HG03175 (cell line): ENCODE measurements at regions not wholly inside any gene's neighbourhood (a gene's known extent, or its start where the extent isn't known, plus 50 kb on each side); places are given as distances from the start of the nearest gene placed in this dataset.

ENCODE experiments used
- ATAC-seq: cut with Tn5 transposase; IDR thresholded peaks from one replicate; pipeline ENCODE4 v1.9.1; 2021; ENCODE audit warnings: mild to moderate bottlenecking, moderate library complexity; ENCODE audit not compliant: unreplicated experiment

- ATAC-seq = no peak
Observed at GRCh38 chr13:109671919-109672318, 114.5 kb downstream of the IRS2 start.

GRCh38 chr13:109670776-109671175 lies 115.6 kb downstream of the IRS2 start:
- no peak for ATAC-seq

- ATAC-seq = no peak
Observed at GRCh38 chr13:109669956-109670355, 116.4 kb downstream of the IRS2 start.

GRCh38 chr13:109669234-109669612 lies 117.2 kb downstream of the IRS2 start:
- ATAC-seq = no peak

GRCh38 chr13:109668433-109669233 lies 117.8 kb downstream of the IRS2 start:
- ATAC-seq = no peak

GRCh38 chr13:109667807-109668291 lies 118.5 kb downstream of the IRS2 start:
- ATAC-seq = no peak

GRCh38 chr13:109667056-109667455 lies 119.3 kb downstream of the IRS2 start:
- no peak for ATAC-seq

GRCh38 chr13:109666656-109667055 lies 119.7 kb downstream of the IRS2 start:
- ATAC-seq = no peak

- ATAC-seq = no peak
Observed at GRCh38 chr13:109665781-109666249, 120.6 kb downstream of the IRS2 start.

- ATAC-seq = no peak
Observed at GRCh38 chr13:109665240-109665639, 121.1 kb downstream of the IRS2 start.

- ATAC-seq = no peak
Observed at GRCh38 chr13:109657395-109657794, 129.0 kb downstream of the IRS2 start.

GRCh38 chr13:109656206-109656605 lies 130.2 kb downstream of the IRS2 start:
- no peak for ATAC-seq

GRCh38 chr13:109655611-109656010 lies 130.8 kb downstream of the IRS2 start:
- ATAC-seq = no peak

GRCh38 chr13:109655206-109655600 lies 131.2 kb downstream of the IRS2 start:
- ATAC-seq = no peak

- no peak for ATAC-seq
Observed at GRCh38 chr13:109654341-109655205, 131.8 kb downstream of the IRS2 start.

- ATAC-seq = no peak
Observed at GRCh38 chr13:109652531-109652930, 133.9 kb downstream of the IRS2 start.

- no peak for ATAC-seq
Observed at GRCh38 chr13:109651854-109652253, 134.5 kb downstream of the IRS2 start.

- no peak for ATAC-seq
Observed at GRCh38 chr13:109651311-109651710, 135.1 kb downstream of the IRS2 start.

GRCh38 chr13:109650861-109651260 lies 135.5 kb downstream of the IRS2 start:
- no peak for ATAC-seq

- no peak for ATAC-seq
Observed at GRCh38 chr13:109649713-109650112, 136.7 kb downstream of the IRS2 start.

GRCh38 chr13:109647699-109648098 lies 138.7 kb downstream of the IRS2 start:
- no peak for ATAC-seq

GRCh38 chr13:109647053-109647452 lies 139.3 kb downstream of the IRS2 start:
- no peak for ATAC-seq
